VCaP (cell line): ENCODE measurements at regions not wholly inside any gene's neighbourhood (a gene's known extent, or its start where the extent isn't known, plus 50 kb on each side); places are given as distances from the start of the nearest gene placed in this dataset.

Source experiments
- H3K27ac ChIP-seq: fragments of 450-650 bp; 2 replicates; pipeline ENCODE4 v1.5.1; 2017
- TF ChIP-seq, protein P1 (sequence below): fragments of 450-650 bp; conservative IDR thresholded peaks from 2 replicates; pipeline ENCODE4 v1.5.1; 2017; ENCODE audit warnings: mild to moderate bottlenecking, moderate library complexity

DNA sequence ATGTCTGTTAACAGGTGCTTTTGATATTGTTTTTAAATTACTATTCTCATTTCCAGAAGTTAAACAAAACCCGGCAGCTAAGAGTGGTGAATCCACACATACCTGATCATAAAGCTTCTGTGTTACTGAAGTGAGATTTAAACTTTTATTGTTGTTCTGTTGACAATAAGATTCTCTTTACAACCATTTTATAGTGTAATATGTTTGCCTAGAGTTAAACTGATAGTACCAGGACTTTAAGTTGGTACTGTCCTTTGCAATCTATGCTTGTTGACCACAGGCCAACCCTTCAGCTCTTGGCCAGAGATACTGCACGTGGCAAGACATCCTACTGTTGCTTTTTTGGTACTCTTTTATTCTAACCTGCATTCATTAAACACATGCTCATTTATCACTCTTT lies 806.2 kb downstream of the MTRR start:
- H3K27ac ChIP-seq = no peak overlapping the region
- TF ChIP-seq, protein P1, sequence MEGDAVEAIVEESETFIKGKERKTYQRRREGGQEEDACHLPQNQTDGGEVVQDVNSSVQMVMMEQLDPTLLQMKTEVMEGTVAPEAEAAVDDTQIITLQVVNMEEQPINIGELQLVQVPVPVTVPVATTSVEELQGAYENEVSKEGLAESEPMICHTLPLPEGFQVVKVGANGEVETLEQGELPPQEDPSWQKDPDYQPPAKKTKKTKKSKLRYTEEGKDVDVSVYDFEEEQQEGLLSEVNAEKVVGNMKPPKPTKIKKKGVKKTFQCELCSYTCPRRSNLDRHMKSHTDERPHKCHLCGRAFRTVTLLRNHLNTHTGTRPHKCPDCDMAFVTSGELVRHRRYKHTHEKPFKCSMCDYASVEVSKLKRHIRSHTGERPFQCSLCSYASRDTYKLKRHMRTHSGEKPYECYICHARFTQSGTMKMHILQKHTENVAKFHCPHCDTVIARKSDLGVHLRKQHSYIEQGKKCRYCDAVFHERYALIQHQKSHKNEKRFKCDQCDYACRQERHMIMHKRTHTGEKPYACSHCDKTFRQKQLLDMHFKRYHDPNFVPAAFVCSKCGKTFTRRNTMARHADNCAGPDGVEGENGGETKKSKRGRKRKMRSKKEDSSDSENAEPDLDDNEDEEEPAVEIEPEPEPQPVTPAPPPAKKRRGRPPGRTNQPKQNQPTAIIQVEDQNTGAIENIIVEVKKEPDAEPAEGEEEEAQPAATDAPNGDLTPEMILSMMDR = no peak

- TF ChIP-seq, protein P1 = no peak
- no peak overlapping the region for H3K27ac ChIP-seq
Measured at GRCh38 chr5:8676695-8677094, 807.7 kb downstream of the MTRR start.

- no peak overlapping the region for H3K27ac ChIP-seq
- TF ChIP-seq, protein P1 = no peak
Measured at GRCh38 chr5:8682381-8682780, 813.4 kb downstream of the MTRR start.

DNA sequence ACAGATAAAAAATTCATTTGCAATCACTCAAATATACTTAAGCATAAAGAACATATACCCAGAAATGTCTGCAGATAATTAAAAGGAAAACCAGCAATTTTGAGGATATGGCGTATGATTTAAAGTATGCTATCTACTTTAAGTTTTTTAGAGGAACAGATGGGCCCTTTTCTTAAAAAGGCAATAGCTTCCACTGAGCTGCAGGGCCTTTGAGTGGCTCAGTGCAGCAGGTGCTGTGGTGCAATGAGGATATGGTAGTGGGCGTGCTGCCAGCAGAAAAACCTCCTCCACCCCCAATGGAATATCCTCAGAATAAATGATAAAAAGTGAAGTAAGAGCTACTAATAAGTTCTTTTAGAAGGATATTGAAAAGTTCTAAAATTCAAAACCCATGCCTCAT lies 814.5 kb downstream of the MTRR start:
- TF ChIP-seq, protein P1 = no peak
- no peak overlapping the region for H3K27ac ChIP-seq

GRCh38 chr5:8685704-8686103 lies 816.8 kb downstream of the MTRR start:
- no peak overlapping the region for H3K27ac ChIP-seq
- TF ChIP-seq, protein P1 = peak; percentile 38

DNA sequence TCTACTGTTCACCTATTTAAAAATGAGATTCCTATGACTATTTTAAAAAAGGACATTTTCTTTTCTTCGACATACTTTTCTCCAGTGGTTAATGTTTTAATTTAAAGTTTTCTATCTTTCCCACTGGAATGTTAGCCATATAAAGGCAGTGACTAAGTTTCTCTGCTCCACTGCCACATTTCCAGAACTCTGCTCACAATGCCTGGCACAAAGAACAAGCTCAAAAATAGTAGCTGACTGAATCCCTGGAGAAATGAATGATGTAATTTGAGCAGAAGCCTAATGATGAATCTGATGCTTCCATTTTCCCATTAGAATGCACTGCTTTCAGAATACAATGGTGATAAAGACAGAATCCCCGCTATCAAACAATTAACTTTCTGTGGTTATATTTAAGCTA lies 817.8 kb downstream of the MTRR start:
- TF ChIP-seq, protein P1 = no peak

DNA sequence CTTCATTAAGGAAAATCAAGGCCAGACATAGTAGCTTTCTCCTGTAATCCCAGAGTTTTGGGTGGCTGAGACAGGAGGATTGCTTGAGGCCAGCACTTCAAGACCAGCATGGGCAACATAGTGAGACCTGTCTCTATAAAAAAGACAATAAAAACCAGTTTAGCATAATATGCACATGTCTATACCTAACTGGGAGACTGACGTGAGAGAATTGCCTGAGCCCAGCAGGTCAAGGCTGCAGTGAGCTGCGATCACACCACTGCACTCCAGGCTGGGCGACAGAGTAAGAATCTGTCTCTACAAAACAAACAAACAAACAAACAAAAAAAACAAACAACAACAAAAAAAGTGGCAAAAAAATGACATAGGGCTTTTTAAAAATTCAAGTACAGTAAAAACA lies 820.8 kb downstream of the MTRR start:
- no peak overlapping the region for H3K27ac ChIP-seq
- TF ChIP-seq, protein P1 = no peak

More for the DNA sequence above, 817.8 kb downstream of the MTRR start:
- H3K27ac ChIP-seq = no peak overlapping the region

- TF ChIP-seq, protein P1 = no peak
- no peak overlapping the region for H3K27ac ChIP-seq
Measured at GRCh38 chr5:8691221-8691620, 822.3 kb downstream of the MTRR start.
